ENCODE measurements at regions not wholly inside any gene's neighbourhood (a gene's known extent, or its start where the extent isn't known, plus 50 kb on each side); places are given as distances from the start of the nearest gene placed in this dataset.

GRCh38 chr6:71582820-71583219, 294.2 kb downstream of the OGFRL1 start (continued):
- TF ChIP-seq AR (CRISPR knock-in tag; IDR thresholded peaks at IDR 0.05) (no peak), EMX1 (CRISPR knock-in tag; IDR thresholded peaks at IDR 0.05) (no peak), ZNF512 (CRISPR knock-in tag; IDR thresholded peaks at IDR 0.05; ENCODE audit: borderline replicate concordance) (no peak), GABPB1 (CRISPR knock-in tag; IDR thresholded peaks at IDR 0.05) (no peak), ZNF396 (CRISPR knock-in tag; IDR thresholded peaks at IDR 0.05; ENCODE audit: borderline replicate concordance) (no peak), NR1H2 (CRISPR knock-in tag; IDR thresholded peaks at IDR 0.05) (no peak), E2F5 (CRISPR knock-in tag; IDR thresholded peaks at IDR 0.05) (no peak), CREB1 (CRISPR knock-in tag; IDR thresholded peaks at IDR 0.05) (no peak), JUN (CRISPR knock-in tag; IDR thresholded peaks at IDR 0.05) (no peak), SMAD4 (CRISPR knock-in tag; IDR thresholded peaks at IDR 0.05) (no peak), TEAD1 (CRISPR knock-in tag; IDR thresholded peaks at IDR 0.05) (no peak), ZNF423 (CRISPR knock-in tag; IDR thresholded peaks at IDR 0.05) (no peak)

- CTCF ChIA-PET: no interaction called here
- TF ChIP-seq RELA (CRISPR knock-in tag; IDR thresholded peaks at IDR 0.05; ENCODE audit: borderline replicate concordance) (no peak), NFATC4 (CRISPR knock-in tag; IDR thresholded peaks at IDR 0.05) (no peak), ZNF396 (CRISPR knock-in tag; IDR thresholded peaks at IDR 0.05; ENCODE audit: borderline replicate concordance) (no peak), ZNF671 (CRISPR knock-in tag; IDR thresholded peaks at IDR 0.05) (no peak)
- Mint-ChIP-seq H3K4me3 (no peak overlapping the region), H3K27me3 (ENCODE audit: low read depth) (no peaks in the 10 kb centered on the region; the same call in 1 of the 2 replicates), H3K9me3 (peaks cover 3% of the 10 kb centered on the region; the same call in 1 of the 2 replicates), H3K36me3 (no peaks in the 10 kb centered on the region), H3K27ac (no peak overlapping the region), H3K4me1 (no peaks in the 10 kb centered on the region)
- no peak for ATAC-seq
- no peak for DNase-seq (ENCODE audit: low spot score)
- POLR2A ChIA-PET: no interaction called here
Observed at GRCh38 chr6:71584712-71585436, 296.3 kb downstream of the OGFRL1 start.

GRCh38 chr6:71585472-71585871, 296.9 kb downstream of the OGFRL1 start:
- no peak overlapping the region for H3K4me3 Mint-ChIP-seq
- DNase-seq (ENCODE audit: low spot score): no peak
- ChIA-PET CTCF (no interaction called here), POLR2A (no interaction called here)
- H3K27ac Mint-ChIP-seq: no peak overlapping the region
- no peaks in the 10 kb centered on the region for H3K4me1 Mint-ChIP-seq
- no peak for TF ChIP-seq EMX1 (CRISPR knock-in tag; IDR thresholded peaks at IDR 0.05)
- TF ChIP-seq CREM (CRISPR knock-in tag; IDR thresholded peaks at IDR 0.05): no peak
- TF ChIP-seq NR1H2 (CRISPR knock-in tag; IDR thresholded peaks at IDR 0.05): no peak
- TF ChIP-seq ATF6 (CRISPR knock-in tag; IDR thresholded peaks at IDR 0.05): no peak
- no peak for TF ChIP-seq KAT7 (CRISPR knock-in tag; IDR thresholded peaks at IDR 0.05; ENCODE audit: borderline replicate concordance)
- TF ChIP-seq RORB (CRISPR knock-in tag; IDR thresholded peaks at IDR 0.05): no peak
- TF ChIP-seq STAT6 (CRISPR knock-in tag; conservative IDR thresholded peaks at IDR 0.05; ENCODE audit: low read depth): no peak
- H3K27me3 Mint-ChIP-seq (ENCODE audit: low read depth): no peaks in the 10 kb centered on the region; the same call in 1 of the 2 replicates
- H3K36me3 Mint-ChIP-seq: no peaks in the 10 kb centered on the region
- no peak for ATAC-seq
- H3K9me3 Mint-ChIP-seq: peaks cover 3% of the 10 kb centered on the region; the same call in 1 of the 2 replicates
